GM12865 (cell line): ENCODE measurements at regions not wholly inside any gene's neighbourhood (a gene's known extent, or its start where the extent isn't known, plus 50 kb on each side); places are given as distances from the start of the nearest gene placed in this dataset.

ENCODE experiments used
- DNase-seq: peaks from one replicate; pipeline ENCODE4 v3.0.0; 2010; ENCODE audit warnings: low read depth
- H3K4me3 ChIP-seq: 2 replicates; pipeline ENCODE4 v1.5.1; 2011; ENCODE audit warnings: mild to moderate bottlenecking, low read depth, low read length, control low read depth
- TF ChIP-seq, protein P1 (sequence below): IDR thresholded peaks from 2 replicates; pipeline ENCODE4 v1.5.1; 2011; ENCODE audit warnings: low read length, control low read depth, low read depth, inconsistent platforms; ENCODE audit not compliant: insufficient read depth; ENCODE audit errors: missing control alignments

DNA sequence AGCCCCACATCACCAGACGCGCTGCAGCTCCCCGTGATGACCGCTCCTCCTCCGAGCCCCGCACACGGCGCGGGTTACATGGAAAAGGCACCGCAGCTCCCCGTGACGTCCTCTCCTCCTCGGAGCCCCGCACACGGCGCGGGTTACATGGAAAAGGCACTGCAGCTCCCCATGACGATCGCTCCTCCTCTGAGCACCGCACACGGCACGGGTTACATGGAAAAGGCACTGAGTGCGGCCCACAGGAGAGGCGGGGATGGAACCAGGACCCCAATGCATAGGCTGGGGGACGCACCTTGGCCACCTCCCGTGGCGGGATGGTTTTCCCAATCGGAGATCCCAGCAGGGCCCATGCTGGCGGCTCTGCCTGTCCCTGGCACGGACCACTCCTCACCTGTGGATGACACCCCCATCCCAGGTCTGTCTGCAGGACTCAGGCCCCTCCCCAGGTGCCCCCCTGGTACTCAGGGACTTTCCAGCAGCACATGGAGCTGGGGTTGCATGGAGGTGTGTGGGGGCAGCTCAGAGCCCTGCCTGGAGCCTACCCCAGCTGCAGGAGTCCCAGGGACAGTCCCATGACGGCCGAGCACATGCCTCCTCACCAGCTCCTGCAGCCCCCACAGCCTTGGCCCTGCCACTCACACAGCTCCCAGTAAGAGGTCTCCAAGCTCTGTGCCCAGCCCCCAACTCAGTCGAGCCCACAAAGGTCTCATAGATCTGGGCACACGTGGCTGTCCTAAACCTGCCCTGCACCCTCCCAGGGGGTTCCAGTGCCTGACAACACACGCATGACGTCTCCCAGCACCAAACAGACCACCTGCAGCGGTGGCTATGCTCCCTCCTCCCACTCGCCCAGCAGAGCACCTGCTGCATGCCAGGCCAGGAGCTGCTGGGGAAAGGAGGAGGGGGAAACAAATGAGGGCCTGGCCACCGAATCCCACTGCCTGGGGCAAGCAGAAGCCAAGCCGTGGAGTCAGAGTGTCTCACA lies 166.6 kb downstream of the BRD1 start:
- TF ChIP-seq, protein P1, sequence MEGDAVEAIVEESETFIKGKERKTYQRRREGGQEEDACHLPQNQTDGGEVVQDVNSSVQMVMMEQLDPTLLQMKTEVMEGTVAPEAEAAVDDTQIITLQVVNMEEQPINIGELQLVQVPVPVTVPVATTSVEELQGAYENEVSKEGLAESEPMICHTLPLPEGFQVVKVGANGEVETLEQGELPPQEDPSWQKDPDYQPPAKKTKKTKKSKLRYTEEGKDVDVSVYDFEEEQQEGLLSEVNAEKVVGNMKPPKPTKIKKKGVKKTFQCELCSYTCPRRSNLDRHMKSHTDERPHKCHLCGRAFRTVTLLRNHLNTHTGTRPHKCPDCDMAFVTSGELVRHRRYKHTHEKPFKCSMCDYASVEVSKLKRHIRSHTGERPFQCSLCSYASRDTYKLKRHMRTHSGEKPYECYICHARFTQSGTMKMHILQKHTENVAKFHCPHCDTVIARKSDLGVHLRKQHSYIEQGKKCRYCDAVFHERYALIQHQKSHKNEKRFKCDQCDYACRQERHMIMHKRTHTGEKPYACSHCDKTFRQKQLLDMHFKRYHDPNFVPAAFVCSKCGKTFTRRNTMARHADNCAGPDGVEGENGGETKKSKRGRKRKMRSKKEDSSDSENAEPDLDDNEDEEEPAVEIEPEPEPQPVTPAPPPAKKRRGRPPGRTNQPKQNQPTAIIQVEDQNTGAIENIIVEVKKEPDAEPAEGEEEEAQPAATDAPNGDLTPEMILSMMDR: no peak
- H3K4me3 ChIP-seq: no peak overlapping the region
- no peak for DNase-seq

DNA sequence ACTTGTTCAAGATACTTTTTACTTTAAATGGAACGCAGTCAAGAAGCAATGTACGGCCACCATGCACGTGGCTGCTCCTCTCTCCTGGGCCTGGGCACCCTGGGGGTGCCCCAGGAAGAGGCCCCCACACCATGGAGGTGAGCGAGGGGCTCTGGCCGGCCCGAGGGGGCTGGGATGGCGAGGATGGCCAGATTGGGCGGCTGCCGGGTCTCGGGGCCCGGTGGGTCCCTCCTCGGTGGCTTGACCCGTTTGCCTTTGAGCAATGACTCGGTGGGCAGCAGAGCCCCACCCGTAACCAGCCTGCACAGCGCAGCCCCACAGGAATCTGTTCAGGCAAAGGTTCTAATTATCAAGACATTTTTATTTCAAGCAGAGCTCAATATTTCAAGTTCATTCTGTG lies 167.4 kb downstream of the BRD1 start:
- H3K4me3 ChIP-seq: no peak overlapping the region
- no peak for DNase-seq
- TF ChIP-seq, protein P1: no peak

DNA sequence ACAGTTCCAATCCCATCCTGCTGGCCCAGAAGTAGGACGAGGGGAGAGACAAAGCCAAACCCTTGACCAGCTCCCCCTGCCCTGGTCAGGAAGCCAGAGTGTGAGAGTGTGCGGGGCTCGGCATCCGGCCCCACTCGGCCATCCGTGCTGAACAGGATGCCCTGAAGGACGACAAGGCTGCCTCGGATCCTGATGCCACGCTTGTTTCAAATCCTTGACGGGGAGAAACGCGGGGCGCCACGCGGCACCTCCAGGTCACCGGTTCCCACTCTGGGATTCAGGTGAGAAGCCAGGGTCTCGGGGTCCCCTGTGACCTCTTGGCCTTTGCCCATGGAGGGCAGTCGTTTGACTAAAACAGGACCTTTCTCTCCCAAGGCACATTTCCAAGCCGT lies 167.8 kb downstream of the BRD1 start:
- DNase-seq: no peak
- H3K4me3 ChIP-seq: no peak overlapping the region

DNA sequence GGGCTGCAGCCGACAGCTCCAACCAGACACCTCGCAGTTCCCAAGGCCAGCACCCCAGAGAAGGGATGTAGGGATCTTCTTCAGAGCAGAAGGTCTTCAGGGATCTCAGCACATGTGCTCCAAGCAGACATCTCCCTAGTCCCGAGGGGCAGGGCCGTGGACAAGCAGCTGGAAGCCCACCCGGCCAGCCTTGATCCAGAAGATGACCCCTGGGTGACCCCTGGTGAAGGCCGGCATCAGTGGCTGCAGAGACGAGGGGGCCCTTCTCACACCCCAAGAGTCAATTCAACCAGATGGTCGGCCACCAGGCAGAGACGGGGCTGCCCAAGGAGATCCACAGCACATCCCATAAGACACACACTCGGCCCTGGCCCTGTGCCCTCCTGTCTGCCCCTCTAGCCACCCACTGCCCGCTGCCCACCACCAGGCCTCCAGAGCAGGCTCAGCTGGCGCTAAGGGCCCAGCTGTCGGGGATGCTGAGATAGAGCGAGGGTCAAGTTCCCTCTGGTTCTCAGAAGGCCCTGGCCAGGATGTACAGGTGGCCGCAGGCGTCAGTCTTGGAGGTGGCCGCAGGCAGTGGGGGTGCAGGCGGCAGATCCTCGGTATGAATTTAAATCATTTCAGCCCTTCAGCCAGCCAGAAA lies 168.3 kb downstream of the BRD1 start:
- H3K4me3 ChIP-seq: no peak overlapping the region
- TF ChIP-seq, protein P1: no peak
- no peak for DNase-seq

More for the DNA sequence above, 167.8 kb downstream of the BRD1 start:
- TF ChIP-seq, protein P1: no peak

DNA sequence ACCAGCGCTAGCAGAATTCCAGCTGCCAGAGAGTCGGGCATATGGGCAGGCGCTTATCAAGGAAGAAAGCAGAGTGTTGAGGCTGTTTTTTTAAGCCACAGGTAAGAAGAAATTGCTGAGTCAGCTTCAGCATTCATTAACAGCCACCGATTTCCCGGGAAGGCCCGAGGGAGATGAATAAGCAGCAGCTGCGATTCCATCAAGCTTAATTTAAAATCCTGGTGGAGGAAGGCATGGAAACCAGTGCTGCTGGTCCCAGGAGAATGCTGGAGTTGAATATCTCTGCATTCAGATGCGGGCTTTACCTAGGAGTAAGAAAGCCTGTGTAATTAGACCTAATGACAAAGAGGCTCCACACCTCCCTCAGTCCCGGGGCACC lies 168.8 kb downstream of the BRD1 start:
- TF ChIP-seq, protein P1: no peak
- H3K4me3 ChIP-seq: no peak overlapping the region
- DNase-seq: no peak

DNA sequence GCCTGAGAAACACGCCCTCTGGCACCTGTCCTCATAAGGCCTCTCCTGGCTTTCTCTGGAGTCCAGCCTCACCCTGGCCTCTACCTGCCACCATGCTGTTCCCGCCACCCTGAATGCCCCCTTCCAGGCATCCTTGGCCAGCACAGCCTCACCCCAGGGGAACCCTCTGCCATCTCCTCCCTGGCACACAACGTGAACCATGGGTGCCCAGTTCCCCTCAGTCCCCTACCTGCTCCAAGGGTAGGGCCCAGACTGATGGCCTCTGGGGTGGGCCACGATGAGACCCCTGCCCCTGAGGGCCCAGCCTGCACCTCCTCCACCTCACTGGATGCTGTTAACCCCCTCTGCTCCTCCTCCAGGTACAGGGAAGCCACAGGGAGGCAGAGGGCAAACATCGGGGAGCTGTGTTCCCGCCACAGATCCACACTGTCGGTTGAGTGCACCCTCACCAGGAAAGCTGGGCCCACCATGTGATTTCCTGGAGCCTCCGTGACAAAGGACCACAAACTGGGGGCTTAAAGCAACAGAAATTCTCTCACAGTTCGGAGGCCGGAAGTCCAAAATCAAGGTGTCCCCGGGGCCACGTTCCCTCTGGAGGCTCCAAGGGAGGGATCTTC lies 169.6 kb downstream of the BRD1 start:
- DNase-seq: no peak
- no peak overlapping the region for H3K4me3 ChIP-seq
- TF ChIP-seq, protein P1: no peak
